ENCODE measurements at regions not wholly inside any gene's neighbourhood (a gene's known extent, or its start where the extent isn't known, plus 50 kb on each side); places are given as distances from the start of the nearest gene placed in this dataset.

DNA sequence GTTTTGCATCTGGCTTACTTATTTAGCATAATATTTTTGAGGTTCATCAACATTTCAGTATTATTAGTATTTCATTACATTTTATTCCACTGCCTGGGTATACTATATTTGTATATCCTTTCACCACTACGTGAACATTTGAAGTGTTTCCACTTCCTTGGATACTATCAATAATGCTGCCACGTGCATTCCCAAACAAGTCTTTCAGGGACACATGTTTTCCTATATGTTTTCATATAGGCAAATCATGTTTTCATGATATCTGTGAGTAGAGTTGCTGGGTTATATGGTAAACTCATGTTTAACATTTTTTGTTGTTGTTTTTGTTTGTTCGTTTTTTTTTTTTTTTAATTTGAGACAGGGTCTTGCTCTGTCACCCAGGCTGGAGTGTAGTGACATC, 380.1 kb downstream of the OMA1 start:
- TF ChIP-seq, protein P1, sequence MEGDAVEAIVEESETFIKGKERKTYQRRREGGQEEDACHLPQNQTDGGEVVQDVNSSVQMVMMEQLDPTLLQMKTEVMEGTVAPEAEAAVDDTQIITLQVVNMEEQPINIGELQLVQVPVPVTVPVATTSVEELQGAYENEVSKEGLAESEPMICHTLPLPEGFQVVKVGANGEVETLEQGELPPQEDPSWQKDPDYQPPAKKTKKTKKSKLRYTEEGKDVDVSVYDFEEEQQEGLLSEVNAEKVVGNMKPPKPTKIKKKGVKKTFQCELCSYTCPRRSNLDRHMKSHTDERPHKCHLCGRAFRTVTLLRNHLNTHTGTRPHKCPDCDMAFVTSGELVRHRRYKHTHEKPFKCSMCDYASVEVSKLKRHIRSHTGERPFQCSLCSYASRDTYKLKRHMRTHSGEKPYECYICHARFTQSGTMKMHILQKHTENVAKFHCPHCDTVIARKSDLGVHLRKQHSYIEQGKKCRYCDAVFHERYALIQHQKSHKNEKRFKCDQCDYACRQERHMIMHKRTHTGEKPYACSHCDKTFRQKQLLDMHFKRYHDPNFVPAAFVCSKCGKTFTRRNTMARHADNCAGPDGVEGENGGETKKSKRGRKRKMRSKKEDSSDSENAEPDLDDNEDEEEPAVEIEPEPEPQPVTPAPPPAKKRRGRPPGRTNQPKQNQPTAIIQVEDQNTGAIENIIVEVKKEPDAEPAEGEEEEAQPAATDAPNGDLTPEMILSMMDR (IDR thresholded peaks at IDR 0.05; ENCODE audit: poor library complexity), result no peak
- no peak for TF ChIP-seq EZH2phosphoT487 (IDR thresholded peaks at IDR 0.05; ENCODE audit: low read depth, severe bottlenecking, unreplicated experiment)
